SK-N-SH (cell line): ENCODE measurements at regions not wholly inside any gene's neighbourhood (a gene's known extent, or its start where the extent isn't known, plus 50 kb on each side); places are given as distances from the start of the nearest gene placed in this dataset.
"Not testable (repeated sequence)": the region's sequence is repeated elsewhere in the genome, so short reads cannot be mapped to it uniquely, and the experiment has no call there.

Experiments
- CTCF ChIA-PET: fragments of 300-600, 350-600 bp; formaldehyde crosslinking; extraction: SDS; loops from one replicate; lab custom pipeline; 2021; lab: Yijun Ruan, JAX
- POLR2A ChIA-PET: fragments of 350-600 bp; sonication (Branson Sonifier 250); formaldehyde crosslinking; extraction: SDS; loops from one replicate; lab custom pipeline; 2020; ENCODE audit warnings: antibody characterized with exemption, inconsistent platforms; lab: Yijun Ruan, JAX
- DNase-seq: peaks from one replicate; pipeline ENCODE4 v3.0.0; 2012
- H2AFZ ChIP-seq: fragments of 200-600 bp; sonication (generic); 2 replicates; pipeline ENCODE4 v1.8.1; 2016; ENCODE audit warnings: antibody characterized with exemption, mild to moderate bottlenecking, low read depth
- H3F3A ChIP-seq: fragments of 200-600 bp; sonication (generic); replicated peaks from 2 replicates; pipeline ENCODE3; 2016; ENCODE audit warnings: antibody characterized with exemption, mild to moderate bottlenecking; ENCODE audit not compliant: insufficient read depth
- H3K27ac ChIP-seq, 2 experiments: fragments of 200-500 bp in 1 of 2; fragments of 200-600 bp in 1 of 2; sonication (Bioruptor generic) in 1 of 2; sonication (generic), shearing (Covaris generic) in 1 of 2; 2 replicates each; pipeline versions ENCODE4 v1.5.1 to v1.6.1; 2014 to 2016; ENCODE audit warnings: low read depth in 2 of 2, inconsistent platforms in 1 of 2, low read length in 1 of 2, mild to moderate bottlenecking in 1 of 2, mixed read lengths in 1 of 2
- H3K27me3 ChIP-seq: fragments of 200-600 bp; sonication (generic), shearing (Covaris generic); 2 replicates; pipeline ENCODE4 v1.6.1; 2016; ENCODE audit warnings: mixed run types; ENCODE audit not compliant: insufficient read depth
- H3K36me3 ChIP-seq, 2 experiments: fragments of 200-500 bp in 1 of 2; fragments of 200-600 bp in 1 of 2; sonication (Bioruptor generic) in 1 of 2; sonication (generic) in 1 of 2; replicated peaks in 1 of 2; 2 replicates each; pipeline versions ENCODE3 to v1.5.1; 2014 to 2016; ENCODE audit warnings: low read length in 1 of 2, mild to moderate bottlenecking in 1 of 2; ENCODE audit not compliant: insufficient read depth in 2 of 2, control insufficient read depth in 1 of 2
- H3K4me1 ChIP-seq, 2 experiments: fragments of 200-500 bp in 1 of 2; fragments of 200-600 bp in 1 of 2; sonication (Bioruptor generic) in 1 of 2; sonication (generic), shearing (Covaris generic) in 1 of 2; 2 replicates each; pipeline versions ENCODE4 v1.5.1 to v1.6.1; 2014 to 2016; ENCODE audit warnings: low read depth in 1 of 2, low read length in 1 of 2, mixed run types in 1 of 2; ENCODE audit not compliant: insufficient read depth in 2 of 2, control insufficient read depth in 1 of 2
- H3K4me2 ChIP-seq: fragments of 200-600 bp; sonication (generic), shearing (Covaris generic); 2 replicates; pipeline ENCODE4 v1.6.1; 2017; ENCODE audit warnings: mixed run types
- H3K4me3 ChIP-seq, 2 experiments: fragments of 200-500 bp in 1 of 2; fragments of 200-600 bp in 1 of 2; sonication (Bioruptor generic) in 1 of 2; sonication (generic), shearing (Covaris generic) in 1 of 2; 2 replicates each; pipeline versions ENCODE4 v1.5.1 to v1.8.1; 2014 to 2016; ENCODE audit warnings: low read depth in 2 of 2, inconsistent platforms in 1 of 2, low read length in 1 of 2, mild to moderate bottlenecking in 1 of 2, mixed read lengths in 1 of 2, moderate library complexity in 1 of 2
- H3K79me2 ChIP-seq: fragments of 200-600 bp; sonication (generic); 2 replicates; pipeline ENCODE4 v1.8.1; 2017; ENCODE audit warnings: mild to moderate bottlenecking; ENCODE audit not compliant: insufficient read depth
- H3K9ac ChIP-seq: fragments of 200-600 bp; sonication (generic); 2 replicates; pipeline ENCODE4 v1.6.1; 2017; ENCODE audit warnings: mixed run types
- H3K9me2 ChIP-seq: fragments of 200-600 bp; sonication (generic); 2 replicates; pipeline ENCODE4 v1.6.1; 2017; ENCODE audit warnings: mixed run types
- H3K9me3 ChIP-seq: fragments of 200-600 bp; sonication (generic); 2 replicates; pipeline ENCODE4 v1.6.1; 2017; ENCODE audit warnings: mixed run types, mild to moderate bottlenecking, moderate library complexity
- H4K20me1 ChIP-seq: fragments of 200-600 bp; sonication (generic); 2 replicates; pipeline ENCODE4 v1.6.1; 2017; ENCODE audit warnings: mild to moderate bottlenecking, mixed run types; ENCODE audit not compliant: insufficient read depth
- CHD2 ChIP-seq: fragments of 150-350 bp; IDR thresholded peaks from 2 replicates; pipeline ENCODE4 v1.6.1; 2018; ENCODE audit warnings: low read length; ENCODE audit not compliant: partially characterized antibody
- FOXM1 ChIP-seq: IDR thresholded peaks from 2 replicates; pipeline ENCODE4 v1.4.0; 2012; ENCODE audit warnings: low read depth, mild to moderate bottlenecking
- GABPA ChIP-seq: IDR thresholded peaks from 2 replicates; pipeline ENCODE4 v1.4.0; 2012; ENCODE audit warnings: low read depth, mild to moderate bottlenecking
- JUND ChIP-seq: IDR thresholded peaks from 2 replicates; pipeline ENCODE4 v1.4.0; 2012
- MEF2A ChIP-seq: IDR thresholded peaks from 2 replicates; pipeline ENCODE4 v1.4.0; 2012; ENCODE audit warnings: low read depth, borderline replicate concordance
- RAD21 ChIP-seq: IDR thresholded peaks from 2 replicates; pipeline ENCODE4 v1.6.1; 2012; ENCODE audit warnings: mild to moderate bottlenecking, low read length
- RCOR1 ChIP-seq: fragments of 150-350 bp; IDR thresholded peaks from 2 replicates; pipeline ENCODE4 v1.6.1; 2017; ENCODE audit warnings: antibody characterized with exemption, low read length
- RFX5 ChIP-seq: IDR thresholded peaks from 2 replicates; pipeline ENCODE4 v1.6.1; 2012; ENCODE audit warnings: mild to moderate bottlenecking, improper control_type of control experiment, low read length
- SIN3A ChIP-seq: IDR thresholded peaks from 2 replicates; pipeline ENCODE4 v1.6.1; 2012; ENCODE audit warnings: low read depth, mild to moderate bottlenecking, low read length, moderate library complexity, borderline replicate concordance
- SMC3 ChIP-seq: IDR thresholded peaks from 2 replicates; pipeline ENCODE4 v1.6.1; 2012; ENCODE audit warnings: low read depth, low read length, improper control_type of control experiment
- TAF1 ChIP-seq: IDR thresholded peaks from 2 replicates; pipeline ENCODE4 v1.6.1; 2012; ENCODE audit warnings: low read depth, mild to moderate bottlenecking, low read length, moderate library complexity, borderline replicate concordance
- TCF12 ChIP-seq: IDR thresholded peaks from 2 replicates; pipeline ENCODE4 v1.4.0; 2012
- YY1 ChIP-seq: IDR thresholded peaks from 2 replicates; pipeline ENCODE4 v1.4.0; 2012; ENCODE audit warnings: low read depth, mild to moderate bottlenecking
- WGBS: methylation state at CpG from one replicate; pipeline ENCODE4 v1.1.6; 2017; ENCODE audit warnings: low lambda C conversion rate; 5-methylcytosine and 5-hydroxymethylcytosine counted together
- TF ChIP-seq, protein P1 (sequence below): IDR thresholded peaks from 2 replicates; pipeline ENCODE4 v1.4.0; 2012; ENCODE audit warnings: low read depth, borderline replicate concordance
- TF ChIP-seq, protein P2 (sequence below): fragments of 200-600 bp; sonication (generic); IDR thresholded peaks from 2 replicates; pipeline ENCODE4 v1.6.1; 2017; ENCODE audit warnings: antibody characterized with exemption, mild to moderate bottlenecking, moderate library complexity
- TF ChIP-seq, protein P3 (sequence below): fragments of 150-350 bp; IDR thresholded peaks from 2 replicates; pipeline ENCODE4 v1.6.1; 2017; ENCODE audit warnings: antibody characterized with exemption, low read length, low read depth, borderline replicate concordance

- Histone ChIP-seq H3K4me3 (no peak overlapping the region), H3K9ac (no peak overlapping the region), H3F3A (no peaks in the 10 kb centered on the region), H3K4me2 (no peak overlapping the region), H3K27me3 (no peaks in the 10 kb centered on the region), H4K20me1 (no peaks in the 10 kb centered on the region), H3K4me1 (peaks cover 0 to 7% of the 10 kb centered on the region in 2 experiments; a peak in 2 of 4 replicates), H3K36me3 (no peaks in the 10 kb centered on the region), H3K79me2 (no peaks in the 10 kb centered on the region), H3K9me3 (peaks cover under 1% of the 10 kb centered on the region; the same call in 1 of the 2 replicates), H3K9me2 (no peaks in the 10 kb centered on the region), H2AFZ (no peak overlapping the region)
- DNase-seq: no peak
- CTCF ChIA-PET: no interaction called here
- POLR2A ChIA-PET: interaction anchor here (0.5 kb wide), 1 partner anchor 22 kb away, joined by 3 read pairs; no protein-coding TSS in a partner anchor
- 54% methylated on average over 4 of the region's 4 CpGs for WGBS
- TF ChIP-seq, protein P1, sequence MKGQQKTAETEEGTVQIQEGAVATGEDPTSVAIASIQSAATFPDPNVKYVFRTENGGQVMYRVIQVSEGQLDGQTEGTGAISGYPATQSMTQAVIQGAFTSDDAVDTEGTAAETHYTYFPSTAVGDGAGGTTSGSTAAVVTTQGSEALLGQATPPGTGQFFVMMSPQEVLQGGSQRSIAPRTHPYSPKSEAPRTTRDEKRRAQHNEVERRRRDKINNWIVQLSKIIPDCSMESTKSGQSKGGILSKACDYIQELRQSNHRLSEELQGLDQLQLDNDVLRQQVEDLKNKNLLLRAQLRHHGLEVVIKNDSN: no peak
- peak; percentile 14; the same call in 1 of the 2 replicates for TF ChIP-seq TCF12
- TF ChIP-seq, all 33 proteins: peak for 1
- no peak overlapping the region for H3K27ac ChIP-seq
These were observed 85.6 kb upstream of the IMMP2L start for GRCh38 chr7:111647881-111648280.

DNA sequence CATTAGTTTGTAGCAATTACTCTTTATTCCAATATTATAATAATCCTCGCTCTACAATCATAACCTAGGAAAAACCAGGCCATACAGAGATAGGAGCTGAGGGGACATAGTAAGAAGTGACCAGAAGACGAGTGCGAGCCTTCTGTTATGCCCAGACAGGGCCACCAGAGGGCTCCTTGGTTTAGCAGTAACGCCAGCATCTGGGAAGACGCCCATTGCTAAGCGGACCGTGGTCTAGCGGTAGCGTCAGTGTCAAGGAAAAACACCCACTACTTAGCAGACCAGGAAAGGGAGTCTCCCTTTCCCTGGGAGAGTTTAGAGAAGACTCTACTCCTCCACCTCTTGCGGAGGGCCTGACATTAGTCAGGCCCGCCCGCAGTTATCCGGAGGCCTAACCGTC is 82.3 kb upstream of the IMMP2L start:
- H3F3A ChIP-seq, POLR2A ChIA-PET, H3K4me1 ChIP-seq, H3K4me3 ChIP-seq, H3K9me3 ChIP-seq, H2AFZ ChIP-seq, H3K4me2 ChIP-seq, H3K9me2 ChIP-seq, H3K79me2 ChIP-seq, H3K27ac ChIP-seq, H3K36me3 ChIP-seq, H3K27me3 ChIP-seq, H4K20me1 ChIP-seq, H3K9ac ChIP-seq, DNase-seq: not testable (repeated sequence)
- CTCF ChIA-PET: interaction anchor here (1.1 kb wide), 1 partner anchor 9 kb away, joined by 3 read pairs; no protein-coding TSS in a partner anchor
- WGBS: 83% methylated on average over 14 of the region's 14 CpGs
- peak; percentile 9; the same call in 1 of the 2 replicates for TF ChIP-seq RAD21
- TF ChIP-seq, protein P2, sequence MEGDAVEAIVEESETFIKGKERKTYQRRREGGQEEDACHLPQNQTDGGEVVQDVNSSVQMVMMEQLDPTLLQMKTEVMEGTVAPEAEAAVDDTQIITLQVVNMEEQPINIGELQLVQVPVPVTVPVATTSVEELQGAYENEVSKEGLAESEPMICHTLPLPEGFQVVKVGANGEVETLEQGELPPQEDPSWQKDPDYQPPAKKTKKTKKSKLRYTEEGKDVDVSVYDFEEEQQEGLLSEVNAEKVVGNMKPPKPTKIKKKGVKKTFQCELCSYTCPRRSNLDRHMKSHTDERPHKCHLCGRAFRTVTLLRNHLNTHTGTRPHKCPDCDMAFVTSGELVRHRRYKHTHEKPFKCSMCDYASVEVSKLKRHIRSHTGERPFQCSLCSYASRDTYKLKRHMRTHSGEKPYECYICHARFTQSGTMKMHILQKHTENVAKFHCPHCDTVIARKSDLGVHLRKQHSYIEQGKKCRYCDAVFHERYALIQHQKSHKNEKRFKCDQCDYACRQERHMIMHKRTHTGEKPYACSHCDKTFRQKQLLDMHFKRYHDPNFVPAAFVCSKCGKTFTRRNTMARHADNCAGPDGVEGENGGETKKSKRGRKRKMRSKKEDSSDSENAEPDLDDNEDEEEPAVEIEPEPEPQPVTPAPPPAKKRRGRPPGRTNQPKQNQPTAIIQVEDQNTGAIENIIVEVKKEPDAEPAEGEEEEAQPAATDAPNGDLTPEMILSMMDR: peak; percentile 45

DNA sequence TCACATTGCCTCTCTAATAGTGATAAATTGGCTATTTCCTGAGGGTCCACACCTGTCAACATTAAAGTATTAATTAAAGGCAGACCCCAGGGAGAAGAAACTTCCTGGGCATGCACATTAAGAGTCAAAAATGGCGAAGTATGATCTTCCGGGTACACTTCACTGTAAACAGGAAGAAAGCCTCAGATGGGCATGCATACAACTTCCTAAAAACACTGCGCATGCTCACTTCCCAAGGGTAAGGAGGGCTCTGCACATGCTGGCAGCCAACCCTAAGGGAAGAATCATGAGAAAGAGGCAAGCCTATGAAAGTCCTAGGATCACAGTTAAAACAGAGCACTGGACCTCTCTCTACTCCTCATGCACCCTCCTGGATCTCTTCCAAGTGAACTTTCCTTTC is 80.1 kb upstream of the IMMP2L start:
- Histone ChIP-seq H3K9me3 (no peaks in the 10 kb centered on the region), H3K4me3 (no peak overlapping the region), H3K4me2 (no peak overlapping the region), H3K27ac (no peak overlapping the region), H2AFZ (no peak overlapping the region), H4K20me1 (no peaks in the 10 kb centered on the region), H3K27me3 (no peaks in the 10 kb centered on the region), H3K9me2 (no peaks in the 10 kb centered on the region), H3K4me1 (peaks cover 0 to 2% of the 10 kb centered on the region in 2 experiments; a peak in 1 of 4 replicates), H3K36me3 (no peaks in the 10 kb centered on the region), H3F3A (peaks cover 8% of the 10 kb centered on the region), H3K79me2 (no peaks in the 10 kb centered on the region), H3K9ac (no peak overlapping the region)
- WGBS: 77% methylated on average over 3 of the region's 3 CpGs
- CTCF ChIA-PET: no interaction called here
- no peak for DNase-seq
- POLR2A ChIA-PET: no interaction called here
- TF ChIP-seq RFX5: no peak
- no peak for TF ChIP-seq CHD2
- no peak for TF ChIP-seq GABPA
- TF ChIP-seq, protein P3, sequence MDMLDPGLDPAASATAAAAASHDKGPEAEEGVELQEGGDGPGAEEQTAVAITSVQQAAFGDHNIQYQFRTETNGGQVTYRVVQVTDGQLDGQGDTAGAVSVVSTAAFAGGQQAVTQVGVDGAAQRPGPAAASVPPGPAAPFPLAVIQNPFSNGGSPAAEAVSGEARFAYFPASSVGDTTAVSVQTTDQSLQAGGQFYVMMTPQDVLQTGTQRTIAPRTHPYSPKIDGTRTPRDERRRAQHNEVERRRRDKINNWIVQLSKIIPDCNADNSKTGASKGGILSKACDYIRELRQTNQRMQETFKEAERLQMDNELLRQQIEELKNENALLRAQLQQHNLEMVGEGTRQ: no peak
- no peak for TF ChIP-seq YY1
- no peak for TF ChIP-seq JUND
- TF ChIP-seq MEF2A: no peak
- no peak for TF ChIP-seq RCOR1
- TF ChIP-seq TAF1: no peak
- no peak for TF ChIP-seq SMC3
- TF ChIP-seq TCF12: no peak
- TF ChIP-seq, protein P1: no peak
- TF ChIP-seq FOXM1: no peak
- TF ChIP-seq SIN3A: no peak
- TF ChIP-seq, protein P2: no peak
